Smooth muscle cell (in vitro differentiated cells): ENCODE measurements at regions not wholly inside any gene's neighbourhood (a gene's known extent, or its start where the extent isn't known, plus 50 kb on each side); places are given as distances from the start of the nearest gene placed in this dataset.

Source experiments
- DNase-seq: peaks from one replicate; lab custom pipeline; 2025; ENCODE audit not compliant: unreplicated experiment; lab: John Stamatoyannopoulos, UW
- H2AFZ ChIP-seq: fragments of 200-600 bp; sonication (generic); 2 replicates; pipeline ENCODE4 v1.6.0; 2016; ENCODE audit warnings: antibody characterized with exemption, low read depth, mild to moderate bottlenecking
- H3F3A ChIP-seq: fragments of 200-600 bp; sonication (generic); 2 replicates; pipeline ENCODE4 v1.6.0; 2017; ENCODE audit warnings: antibody characterized with exemption, low read depth
- H3K27ac ChIP-seq: fragments of 200-600 bp; sonication (generic); 2 replicates; pipeline ENCODE4 v1.5.1; 2016; ENCODE audit warnings: low read depth, mild to moderate bottlenecking
- H3K27me3 ChIP-seq: fragments of 200-600 bp; sonication (generic); 2 replicates; pipeline ENCODE4 v1.6.1; 2016; ENCODE audit warnings: low read depth, mild to moderate bottlenecking
- H3K36me3 ChIP-seq: fragments of 200-600 bp; sonication (generic); 2 replicates; pipeline ENCODE4 v1.5.1; 2016; ENCODE audit warnings: low read depth
- H3K4me1 ChIP-seq: fragments of 200-600 bp; sonication (generic); 2 replicates; pipeline ENCODE4 v1.5.1; 2016; ENCODE audit warnings: low read depth
- H3K4me2 ChIP-seq: fragments of 200-600 bp; sonication (generic); 2 replicates; pipeline ENCODE4 v1.6.0; 2016; ENCODE audit warnings: mild to moderate bottlenecking
- H3K4me3 ChIP-seq: fragments of 200-600 bp; sonication (generic); 2 replicates; pipeline ENCODE4 v1.5.1; 2016; ENCODE audit warnings: mild to moderate bottlenecking
- H3K79me2 ChIP-seq: fragments of 200-600 bp; sonication (generic); 2 replicates; pipeline ENCODE4 v1.6.0; 2016; ENCODE audit warnings: low read depth, mild to moderate bottlenecking
- H3K9ac ChIP-seq: fragments of 200-600 bp; sonication (generic); 2 replicates; pipeline ENCODE4 v1.6.0; 2016; ENCODE audit warnings: low read depth
- H3K9me3 ChIP-seq: fragments of 200-600 bp; sonication (generic); replicated peaks from 2 replicates; pipeline ENCODE4 v1.5.1; 2016; ENCODE audit warnings: low read depth
- H4K20me1 ChIP-seq: fragments of 200-600 bp; sonication (generic); 2 replicates; pipeline ENCODE4 v1.6.0; 2016; ENCODE audit warnings: low read depth
- CTCF ChIP-seq: fragments of 200-600 bp; sonication (generic); IDR thresholded peaks from 2 replicates; pipeline ENCODE4 v1.5.1; 2017; ENCODE audit warnings: borderline replicate concordance, mild to moderate bottlenecking, antibody characterized with exemption; ENCODE audit not compliant: insufficient read depth, poor library complexity, severe bottlenecking
- WGBS: methylation state at CpG from one replicate; pipeline ENCODE4 v1.1.7; 2016; ENCODE audit warnings: low lambda C conversion rate; 5-methylcytosine and 5-hydroxymethylcytosine counted together

- no peaks in the 10 kb centered on the region for H3F3A ChIP-seq
- H3K4me1 ChIP-seq: no peaks in the 10 kb centered on the region
- DNase-seq: no peak
- no peaks in the 10 kb centered on the region for H4K20me1 ChIP-seq
- H3K36me3 ChIP-seq: no peaks in the 10 kb centered on the region
- 100% methylated on average over 3 of the region's 3 CpGs for WGBS
- no peak overlapping the region for H3K4me3 ChIP-seq
- H3K4me2 ChIP-seq: no peak overlapping the region
- H3K9me3 ChIP-seq: no peaks in the 10 kb centered on the region
- TF ChIP-seq CTCF: no peak
- no peak overlapping the region for H3K27ac ChIP-seq
- H3K79me2 ChIP-seq: no peaks in the 10 kb centered on the region
- no peaks in the 10 kb centered on the region for H3K27me3 ChIP-seq
- no peak overlapping the region for H2AFZ ChIP-seq
- no peak overlapping the region for H3K9ac ChIP-seq
These were observed 227.8 kb upstream of the TBL1XR1 start for GRCh38 chr3:177425042-177425441.

- H3K4me2 ChIP-seq: no peak overlapping the region
- no peak overlapping the region for H3K9ac ChIP-seq
- DNase-seq: no peak
- H3K79me2 ChIP-seq: no peaks in the 10 kb centered on the region
- no peaks in the 10 kb centered on the region for H3K27me3 ChIP-seq
- no peaks in the 10 kb centered on the region for H3K9me3 ChIP-seq
- H3K27ac ChIP-seq: no peak overlapping the region
- no peak overlapping the region for H2AFZ ChIP-seq
- TF ChIP-seq CTCF: no peak
- H3K4me3 ChIP-seq: no peak overlapping the region
- no peaks in the 10 kb centered on the region for H3F3A ChIP-seq
- peaks cover 4% of the 10 kb centered on the region for H3K4me1 ChIP-seq
- 93% methylated on average over 3 of the region's 3 CpGs for WGBS
- no peaks in the 10 kb centered on the region for H4K20me1 ChIP-seq
- H3K36me3 ChIP-seq: no peaks in the 10 kb centered on the region
These were observed 229.0 kb upstream of the TBL1XR1 start for GRCh38 chr3:177426106-177426877.

- WGBS: 76% methylated on average over 7 of the region's 7 CpGs
- Histone ChIP-seq H3K4me3 (no peak overlapping the region), H3K36me3 (no peaks in the 10 kb centered on the region), H3K9ac (no peak overlapping the region), H3K79me2 (no peaks in the 10 kb centered on the region), H3K4me1 (peaks cover 6% of the 10 kb centered on the region), H3K27ac (no peak overlapping the region), H4K20me1 (no peaks in the 10 kb centered on the region), H3K9me3 (no peaks in the 10 kb centered on the region), H2AFZ (no peak overlapping the region), H3K4me2 (no peak overlapping the region), H3K27me3 (no peaks in the 10 kb centered on the region), H3F3A (no peaks in the 10 kb centered on the region)
- no peak for TF ChIP-seq CTCF
- no peak for DNase-seq
These were observed 229.7 kb upstream of the TBL1XR1 start for GRCh38 chr3:177426878-177427495.
